ENCODE measurements at regions not wholly inside any gene's neighbourhood (a gene's known extent, or its start where the extent isn't known, plus 50 kb on each side); places are given as distances from the start of the nearest gene placed in this dataset.

DNA sequence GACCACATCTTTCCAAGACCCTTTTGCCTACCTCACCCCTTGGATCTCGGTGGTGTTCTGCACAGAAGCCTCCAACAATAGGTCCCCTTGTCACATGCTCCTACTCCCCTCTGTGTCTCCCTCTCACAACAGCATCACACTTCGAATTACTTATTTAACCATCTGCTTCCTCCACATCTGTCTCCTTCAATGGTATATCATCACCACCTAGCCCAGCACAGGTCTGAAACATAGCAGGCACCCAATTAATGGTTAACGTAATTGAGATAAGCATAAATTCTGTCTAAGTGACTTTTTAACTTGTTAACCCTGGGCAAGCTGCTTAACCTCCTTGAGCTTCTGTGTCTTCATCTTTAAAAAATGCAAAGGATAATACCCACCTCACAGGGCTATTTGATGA lies 100.3 kb upstream of the BARHL2 start:
- TF ChIP-seq, protein P1, sequence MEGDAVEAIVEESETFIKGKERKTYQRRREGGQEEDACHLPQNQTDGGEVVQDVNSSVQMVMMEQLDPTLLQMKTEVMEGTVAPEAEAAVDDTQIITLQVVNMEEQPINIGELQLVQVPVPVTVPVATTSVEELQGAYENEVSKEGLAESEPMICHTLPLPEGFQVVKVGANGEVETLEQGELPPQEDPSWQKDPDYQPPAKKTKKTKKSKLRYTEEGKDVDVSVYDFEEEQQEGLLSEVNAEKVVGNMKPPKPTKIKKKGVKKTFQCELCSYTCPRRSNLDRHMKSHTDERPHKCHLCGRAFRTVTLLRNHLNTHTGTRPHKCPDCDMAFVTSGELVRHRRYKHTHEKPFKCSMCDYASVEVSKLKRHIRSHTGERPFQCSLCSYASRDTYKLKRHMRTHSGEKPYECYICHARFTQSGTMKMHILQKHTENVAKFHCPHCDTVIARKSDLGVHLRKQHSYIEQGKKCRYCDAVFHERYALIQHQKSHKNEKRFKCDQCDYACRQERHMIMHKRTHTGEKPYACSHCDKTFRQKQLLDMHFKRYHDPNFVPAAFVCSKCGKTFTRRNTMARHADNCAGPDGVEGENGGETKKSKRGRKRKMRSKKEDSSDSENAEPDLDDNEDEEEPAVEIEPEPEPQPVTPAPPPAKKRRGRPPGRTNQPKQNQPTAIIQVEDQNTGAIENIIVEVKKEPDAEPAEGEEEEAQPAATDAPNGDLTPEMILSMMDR (IDR thresholded peaks at IDR 0.05; ENCODE audit: borderline replicate concordance, extremely low read depth, low read length, poor library complexity, severe bottlenecking): no peak
- no peak for TF ChIP-seq EZH2 (IDR thresholded peaks at IDR 0.05; ENCODE audit: borderline replicate concordance, low read depth, low read length, severe bottlenecking)

Data from DND-41 (cell line).